ENCODE measurements at regions not wholly inside any gene's neighbourhood (a gene's known extent, or its start where the extent isn't known, plus 50 kb on each side); places are given as distances from the start of the nearest gene placed in this dataset.

GRCh38 chr7:16169537-16169936 lies 251.8 kb downstream of the CRPPA start (continued):
- TF ChIP-seq ZNF462 (CRISPR knock-in tag; IDR thresholded peaks at IDR 0.05) (no peak), EZH2phosphoT487 (IDR thresholded peaks at IDR 0.05; ENCODE audit: unreplicated experiment) (no peak), CREB1 (CRISPR knock-in tag; IDR thresholded peaks at IDR 0.05; ENCODE audit: low read depth) (no peak), ZNF331 (CRISPR knock-in tag; IDR thresholded peaks at IDR 0.05; ENCODE audit: low read depth) (no peak), STAT1 (IDR thresholded peaks at IDR 0.05; ENCODE audit: unreplicated experiment) (no peak), POLR2AphosphoS5 (IDR thresholded peaks at IDR 0.05; ENCODE audit: low read depth) (no peak), ZNF114 (CRISPR knock-in tag; IDR thresholded peaks at IDR 0.05) (no peak), EZH2 (IDR thresholded peaks at IDR 0.05; ENCODE audit: low read depth, unreplicated experiment) (no peak)
- TF ChIP-seq, protein P1, sequence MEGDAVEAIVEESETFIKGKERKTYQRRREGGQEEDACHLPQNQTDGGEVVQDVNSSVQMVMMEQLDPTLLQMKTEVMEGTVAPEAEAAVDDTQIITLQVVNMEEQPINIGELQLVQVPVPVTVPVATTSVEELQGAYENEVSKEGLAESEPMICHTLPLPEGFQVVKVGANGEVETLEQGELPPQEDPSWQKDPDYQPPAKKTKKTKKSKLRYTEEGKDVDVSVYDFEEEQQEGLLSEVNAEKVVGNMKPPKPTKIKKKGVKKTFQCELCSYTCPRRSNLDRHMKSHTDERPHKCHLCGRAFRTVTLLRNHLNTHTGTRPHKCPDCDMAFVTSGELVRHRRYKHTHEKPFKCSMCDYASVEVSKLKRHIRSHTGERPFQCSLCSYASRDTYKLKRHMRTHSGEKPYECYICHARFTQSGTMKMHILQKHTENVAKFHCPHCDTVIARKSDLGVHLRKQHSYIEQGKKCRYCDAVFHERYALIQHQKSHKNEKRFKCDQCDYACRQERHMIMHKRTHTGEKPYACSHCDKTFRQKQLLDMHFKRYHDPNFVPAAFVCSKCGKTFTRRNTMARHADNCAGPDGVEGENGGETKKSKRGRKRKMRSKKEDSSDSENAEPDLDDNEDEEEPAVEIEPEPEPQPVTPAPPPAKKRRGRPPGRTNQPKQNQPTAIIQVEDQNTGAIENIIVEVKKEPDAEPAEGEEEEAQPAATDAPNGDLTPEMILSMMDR (conservative IDR thresholded peaks at IDR 0.05; ENCODE audit: low read depth in 2 of 2), result no peak
- TF ChIP-seq, protein P2, sequence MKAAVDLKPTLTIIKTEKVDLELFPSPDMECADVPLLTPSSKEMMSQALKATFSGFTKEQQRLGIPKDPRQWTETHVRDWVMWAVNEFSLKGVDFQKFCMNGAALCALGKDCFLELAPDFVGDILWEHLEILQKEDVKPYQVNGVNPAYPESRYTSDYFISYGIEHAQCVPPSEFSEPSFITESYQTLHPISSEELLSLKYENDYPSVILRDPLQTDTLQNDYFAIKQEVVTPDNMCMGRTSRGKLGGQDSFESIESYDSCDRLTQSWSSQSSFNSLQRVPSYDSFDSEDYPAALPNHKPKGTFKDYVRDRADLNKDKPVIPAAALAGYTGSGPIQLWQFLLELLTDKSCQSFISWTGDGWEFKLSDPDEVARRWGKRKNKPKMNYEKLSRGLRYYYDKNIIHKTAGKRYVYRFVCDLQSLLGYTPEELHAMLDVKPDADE (IDR thresholded peaks at IDR 0.05), result no peak

All from GM23338 (cell line).